Frontal cortex (tissue), 3 donors: ENCODE measurements at regions not wholly inside any gene's neighbourhood (a gene's known extent, or its start where the extent isn't known, plus 50 kb on each side); places are given as distances from the start of the nearest gene placed in this dataset.

Experiments used
- DNase-seq, 2 donors: peaks; one replicate each; pipeline ENCODE4 v3.0.0; 2012; ENCODE audit warnings: low spot score in 2 of 2
- FAIRE-seq: peaks from 2 replicates; lab custom pipeline; 2012; peaks lifted over from hg19 to GRCh38; lab: Jason Lieb, UNC
- donor health status: control.
- donor health status: control.
- donor health status: control.

GRCh38 chr11:98564233-98564632 is 456.5 kb upstream of the CNTN5 start:
- DNase-seq (no peak), FAIRE-seq (no peak)

GRCh38 chr11:98564881-98565280 is 455.9 kb upstream of the CNTN5 start:
- FAIRE-seq: no peak

GRCh38 chr11:98565311-98565710 is 455.4 kb upstream of the CNTN5 start:
- DNase-seq: no peak
- no peak for FAIRE-seq

More at GRCh38 chr11:98564881-98565280, 455.9 kb upstream of the CNTN5 start:
- no peak for DNase-seq

GRCh38 chr11:98566978-98567377 is 453.8 kb upstream of the CNTN5 start:
- FAIRE-seq: no peak
- DNase-seq: no peak

GRCh38 chr11:98568013-98568412 is 452.7 kb upstream of the CNTN5 start:
- DNase-seq (no peak), FAIRE-seq (no peak)

GRCh38 chr11:98572941-98573340 is 447.8 kb upstream of the CNTN5 start:
- FAIRE-seq: no peak
- DNase-seq: no peak

GRCh38 chr11:98587884-98588283 is 432.9 kb upstream of the CNTN5 start:
- DNase-seq (no peak), FAIRE-seq (no peak)

- FAIRE-seq (no peak), DNase-seq (no peak)
Observed at GRCh38 chr11:98589967-98590366, 430.8 kb upstream of the CNTN5 start.

- FAIRE-seq (no peak), DNase-seq (no peak)
Observed at GRCh38 chr11:98600103-98600502, 420.6 kb upstream of the CNTN5 start.

DNA sequence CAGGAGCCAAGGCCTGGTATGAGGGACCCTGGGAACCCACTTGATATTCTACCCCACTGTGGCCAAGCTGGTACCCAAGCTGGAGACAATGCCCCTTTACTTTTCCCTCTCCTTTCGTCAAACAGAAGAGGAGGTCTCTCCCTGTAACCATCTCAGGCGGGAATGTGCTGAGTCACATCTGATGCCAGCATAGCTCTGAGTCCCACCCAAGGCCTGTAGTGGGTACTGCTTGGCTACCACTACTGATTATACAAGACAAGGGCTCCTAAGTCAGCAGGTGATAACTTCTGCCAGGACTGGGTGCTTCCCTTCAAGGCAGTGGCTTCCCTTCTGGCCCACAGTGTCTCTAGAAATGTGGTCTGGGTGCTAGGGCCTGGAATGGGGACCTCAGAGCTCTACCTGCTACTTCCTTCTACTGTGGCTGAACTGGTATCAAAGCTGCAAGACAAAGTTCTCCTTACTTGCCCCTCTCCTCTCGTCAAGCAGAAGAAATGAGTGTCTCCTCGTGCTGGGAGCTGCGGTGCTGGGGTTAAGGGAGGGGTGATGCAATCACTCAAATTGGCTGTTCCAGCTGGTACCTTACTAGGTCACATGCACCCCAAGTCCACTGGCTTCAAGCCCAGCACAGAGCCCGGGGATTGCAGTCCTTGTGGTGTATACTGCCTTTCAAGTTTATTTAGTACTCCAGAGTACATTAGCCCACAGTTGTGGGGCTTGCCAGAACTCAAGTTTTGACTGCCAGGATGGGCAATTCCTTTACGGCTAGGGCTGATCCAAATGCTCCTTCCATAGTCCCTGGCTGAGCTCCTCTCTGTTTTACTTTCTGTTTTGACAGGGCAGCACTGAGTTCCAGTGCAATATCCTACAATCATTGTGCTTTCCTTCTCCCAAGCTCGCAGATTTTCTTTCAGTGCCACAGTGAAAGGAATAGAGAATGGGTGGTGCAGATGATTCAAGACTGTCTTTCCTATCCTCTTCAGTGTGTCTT is 419.7 kb upstream of the CNTN5 start:
- DNase-seq (no peak), FAIRE-seq (no peak)

DNA sequence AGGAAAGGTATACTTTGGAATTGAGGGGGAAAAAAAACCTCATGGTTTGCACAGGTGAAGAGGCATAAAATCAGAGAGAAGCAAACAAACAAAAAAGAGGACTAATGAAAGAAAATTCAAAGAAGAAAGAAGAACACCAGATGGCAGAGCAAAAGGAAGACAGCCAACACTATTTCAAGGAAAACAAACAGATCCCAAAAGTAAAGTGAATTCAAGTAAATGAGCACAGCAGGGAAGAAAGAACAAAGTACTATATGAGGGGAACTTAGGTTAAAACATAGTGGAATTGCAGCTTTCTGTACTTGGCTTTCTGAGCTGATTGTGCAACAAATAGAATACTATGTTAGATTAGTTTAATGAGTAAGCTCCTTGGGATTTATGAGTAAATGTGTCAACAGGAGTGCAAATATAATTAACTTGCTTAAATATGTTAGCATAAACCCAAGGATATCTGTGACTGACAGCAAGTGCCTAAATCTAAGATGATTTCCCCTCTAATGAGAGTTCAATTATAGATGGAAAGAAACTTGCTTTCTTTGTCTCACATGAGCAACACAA is 404.6 kb upstream of the CNTN5 start:
- DNase-seq (no peak), FAIRE-seq (no peak)

DNA sequence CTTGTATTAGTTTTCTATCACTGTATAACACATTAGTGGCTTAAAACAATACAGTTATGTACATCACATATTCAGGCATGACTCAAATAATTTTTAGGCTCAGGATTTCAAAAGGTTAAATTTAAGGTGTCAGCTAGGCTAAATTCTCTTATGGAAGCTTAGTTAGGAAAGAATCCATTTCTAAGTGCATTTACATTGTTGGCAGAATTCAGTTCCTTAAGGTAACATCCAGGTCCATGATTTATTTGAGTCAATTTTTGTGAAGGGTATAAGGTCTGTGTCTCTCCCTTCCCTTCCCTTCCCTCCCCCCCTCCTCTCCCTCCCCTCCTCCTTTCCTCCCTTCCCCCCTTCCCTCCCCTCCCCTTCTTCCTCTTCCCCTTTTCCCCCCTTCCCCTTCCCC is 399.0 kb upstream of the CNTN5 start:
- DNase-seq (no peak), FAIRE-seq (no peak)

GRCh38 chr11:98625526-98625925 is 395.2 kb upstream of the CNTN5 start:
- DNase-seq (no peak), FAIRE-seq (no peak)

GRCh38 chr11:98630736-98631135 is 390.0 kb upstream of the CNTN5 start:
- DNase-seq (no peak), FAIRE-seq (no peak)

GRCh38 chr11:98657711-98658110 is 363.0 kb upstream of the CNTN5 start:
- no peak for FAIRE-seq
- no peak for DNase-seq

- FAIRE-seq: no peak
- no peak for DNase-seq
Observed at GRCh38 chr11:98659431-98659830, 361.3 kb upstream of the CNTN5 start.

GRCh38 chr11:98674390-98674789 is 346.4 kb upstream of the CNTN5 start:
- no peak for FAIRE-seq
- DNase-seq: no peak

- DNase-seq: no peak
- FAIRE-seq: no peak
Observed at GRCh38 chr11:98679673-98680072, 341.1 kb upstream of the CNTN5 start.

- FAIRE-seq (no peak), DNase-seq (no peak)
Observed at GRCh38 chr11:98701541-98701940, 319.2 kb upstream of the CNTN5 start.

DNA sequence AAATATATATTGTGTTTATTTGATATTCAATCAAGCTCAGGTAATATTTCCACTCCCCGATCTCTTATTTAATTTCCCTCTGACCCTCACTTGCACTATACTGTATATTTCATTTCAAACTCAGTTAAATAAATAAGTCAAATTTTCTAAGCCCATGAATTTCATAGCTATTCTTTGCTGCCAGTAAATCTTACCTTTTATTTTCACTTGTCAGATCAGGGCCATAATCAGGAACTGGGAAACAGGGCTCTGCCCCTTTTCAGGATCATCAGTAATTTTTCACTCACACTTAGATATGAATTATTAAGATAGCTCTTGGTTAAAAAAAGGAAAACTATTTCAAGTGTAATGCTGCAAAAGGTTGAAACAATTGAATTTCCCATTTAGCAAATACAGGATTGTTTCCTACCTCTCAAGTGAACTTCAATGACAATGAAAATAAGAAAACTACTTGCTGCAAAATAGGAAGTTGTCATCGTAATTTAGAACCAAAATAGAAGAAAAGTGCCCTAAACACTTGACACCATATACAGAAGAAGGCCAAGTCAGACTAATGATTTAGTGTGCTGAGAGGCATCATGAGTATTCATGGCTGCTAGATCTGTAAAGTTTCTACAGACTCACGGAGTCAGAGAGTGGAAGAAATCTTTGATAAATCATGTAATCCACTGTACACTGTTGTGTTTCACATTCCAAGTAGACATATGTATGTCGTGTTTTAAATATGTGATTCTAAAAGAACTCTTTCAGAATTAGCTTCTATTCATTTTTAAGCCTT is 316.8 kb upstream of the CNTN5 start:
- FAIRE-seq: no peak
- no peak for DNase-seq

DNA sequence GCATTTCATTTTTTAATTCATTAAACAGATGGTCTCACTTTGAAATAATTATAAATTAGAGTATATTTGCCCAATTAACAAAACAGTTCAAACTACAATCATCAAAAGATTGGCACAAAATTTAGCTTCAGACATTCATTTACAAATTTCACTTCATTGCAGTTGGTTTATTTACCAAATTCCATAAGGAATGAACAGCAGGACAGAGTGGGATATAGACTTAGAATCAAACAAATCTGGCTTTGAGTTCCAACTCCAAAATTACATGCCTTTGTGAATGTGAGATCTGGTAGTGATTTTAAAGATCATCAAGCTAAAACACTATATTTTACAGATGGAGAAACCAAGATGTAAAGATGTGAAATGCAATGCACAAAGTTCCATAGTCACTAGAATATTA is 310.7 kb upstream of the CNTN5 start:
- FAIRE-seq (no peak), DNase-seq (no peak)
